Epidermal melanocyte (primary cell): ENCODE measurements at regions not wholly inside any gene's neighbourhood (a gene's known extent, or its start where the extent isn't known, plus 50 kb on each side); places are given as distances from the start of the nearest gene placed in this dataset.

Source experiments
- DNase-seq: peaks from one replicate; pipeline ENCODE4 v3.0.0; 2011; ENCODE audit warnings: low spot score; ENCODE audit not compliant: insufficient read length

DNA sequence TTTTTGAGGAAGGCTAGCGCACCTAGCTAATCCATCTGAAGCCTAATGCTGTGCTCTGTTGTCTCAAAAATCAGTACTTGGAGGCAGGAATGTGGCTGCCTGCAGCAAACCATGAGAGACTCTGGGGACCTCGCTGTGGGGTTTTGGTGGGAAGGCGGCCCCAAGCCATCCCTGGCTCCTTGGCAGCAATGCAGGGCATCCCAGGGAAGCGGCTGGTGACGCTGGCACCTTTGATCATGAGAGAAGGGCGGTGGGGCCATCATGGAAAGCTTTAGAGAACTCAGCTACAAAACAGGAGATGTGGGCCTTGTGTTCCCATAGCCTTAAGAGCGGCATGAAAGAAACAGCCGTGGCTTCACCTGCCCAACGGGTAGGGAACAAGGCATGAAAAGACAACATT lies 101.1 kb upstream of the SFSWAP start:
- no peak for DNase-seq

DNA sequence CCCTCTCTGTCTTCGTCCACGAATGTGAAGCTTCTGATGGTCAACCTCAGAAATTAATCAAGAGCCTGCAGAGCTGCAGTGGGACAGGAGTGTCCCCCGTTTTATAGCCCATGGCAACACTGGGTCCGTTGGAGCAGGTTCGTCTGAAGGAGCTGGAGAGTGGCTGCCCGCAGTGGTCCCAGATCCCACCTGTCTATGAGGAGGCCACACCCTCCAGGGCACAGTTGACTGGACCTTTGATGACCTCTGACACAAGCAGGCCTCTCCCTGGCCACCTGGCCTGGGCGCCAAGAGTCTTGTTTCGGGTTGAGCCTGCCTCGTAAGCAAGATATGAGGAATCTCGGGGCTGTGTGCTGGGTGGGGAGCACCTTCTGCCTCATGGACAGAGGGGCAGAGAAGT lies 100.7 kb upstream of the SFSWAP start:
- no peak for DNase-seq

DNA sequence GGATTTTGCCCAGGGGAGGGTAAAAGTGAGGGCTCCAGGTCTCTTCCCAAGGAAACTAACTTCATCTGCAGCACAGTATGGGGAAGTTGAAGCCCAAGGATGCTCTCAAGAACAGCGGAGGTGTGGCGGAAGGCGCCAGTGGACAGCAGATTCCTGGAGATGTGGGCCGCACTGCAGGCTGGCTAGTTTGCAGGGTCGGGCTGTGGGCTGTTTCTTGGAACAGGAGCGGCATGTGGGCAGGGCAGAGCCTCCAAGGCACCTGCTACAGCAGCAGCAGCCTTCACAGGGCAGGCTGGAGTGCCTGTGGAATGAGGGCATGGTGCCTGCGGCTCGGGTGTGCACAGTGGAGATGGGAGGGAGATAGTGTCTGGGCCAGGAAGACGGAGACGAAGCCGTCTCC lies 100.0 kb upstream of the SFSWAP start:
- DNase-seq: no peak

DNA sequence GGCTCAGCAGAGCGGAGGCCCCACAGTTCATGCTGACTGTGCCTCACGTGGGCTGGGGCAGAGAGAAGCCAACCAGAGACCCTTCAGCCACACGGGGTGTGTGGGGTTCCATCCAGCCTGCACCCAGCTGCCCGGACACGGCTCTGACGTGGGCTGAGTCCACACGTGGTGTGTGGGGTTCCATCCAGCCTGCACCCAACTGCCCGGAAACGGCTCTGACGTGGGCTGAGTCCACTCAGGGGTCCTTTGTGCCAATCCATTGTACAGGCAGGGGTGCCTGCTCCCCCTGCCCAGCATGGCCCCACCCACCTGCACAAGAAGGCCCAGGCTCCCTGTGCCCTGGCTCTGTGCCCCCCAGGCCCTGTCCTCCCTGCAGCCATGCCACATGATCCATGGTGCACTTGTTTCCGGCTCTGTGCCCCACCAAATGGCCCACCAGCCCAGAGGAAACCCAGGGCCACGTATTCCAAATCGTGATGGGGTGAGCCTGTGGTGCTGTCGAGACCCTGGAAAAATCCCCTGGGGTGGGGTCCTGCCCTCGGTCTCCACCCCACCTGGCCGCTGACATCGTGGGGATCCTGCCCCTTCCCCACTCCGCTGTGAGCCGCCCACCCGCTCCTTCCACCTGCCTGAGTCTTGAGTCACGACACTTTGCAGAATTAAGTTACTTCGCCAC lies 99.3 kb upstream of the SFSWAP start:
- DNase-seq: no peak

DNA sequence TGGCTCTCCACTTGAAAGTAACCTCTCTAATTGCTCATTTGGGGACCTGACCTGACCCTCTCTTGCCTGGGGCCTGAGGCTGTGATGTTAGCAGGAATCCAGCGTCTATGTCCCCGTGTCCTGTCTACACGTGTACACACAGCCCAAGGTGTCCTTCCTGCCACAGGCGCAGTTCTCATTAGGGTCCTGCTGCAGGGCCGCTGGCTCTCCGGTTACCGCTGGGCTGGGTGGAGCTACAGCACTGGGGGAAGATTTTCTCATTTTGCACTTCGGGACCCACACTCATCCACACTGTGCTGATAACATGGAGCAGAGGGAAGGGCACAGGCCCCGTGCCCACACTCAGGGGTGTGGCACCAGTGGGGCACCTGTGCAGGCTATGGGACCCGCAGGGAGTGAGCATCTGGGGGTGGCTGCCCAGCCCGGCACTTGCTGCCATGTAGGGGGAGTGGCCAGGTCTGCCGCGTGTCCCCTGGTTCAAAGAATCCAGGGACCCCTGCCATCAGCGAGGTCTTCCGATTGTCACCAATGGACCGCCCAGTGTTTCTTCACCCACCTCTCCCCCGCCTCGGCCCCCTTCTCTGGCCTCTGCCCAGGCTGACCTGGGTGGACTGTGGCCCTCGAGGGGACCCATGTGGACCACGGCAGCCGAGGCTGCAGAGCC lies 98.7 kb upstream of the SFSWAP start:
- DNase-seq: no peak

- DNase-seq: no peak
Measured at GRCh38 chr12:131613186-131613585, 97.7 kb upstream of the SFSWAP start.

- DNase-seq: no peak
Measured at GRCh38 chr12:131613678-131614077, 97.2 kb upstream of the SFSWAP start.

DNA sequence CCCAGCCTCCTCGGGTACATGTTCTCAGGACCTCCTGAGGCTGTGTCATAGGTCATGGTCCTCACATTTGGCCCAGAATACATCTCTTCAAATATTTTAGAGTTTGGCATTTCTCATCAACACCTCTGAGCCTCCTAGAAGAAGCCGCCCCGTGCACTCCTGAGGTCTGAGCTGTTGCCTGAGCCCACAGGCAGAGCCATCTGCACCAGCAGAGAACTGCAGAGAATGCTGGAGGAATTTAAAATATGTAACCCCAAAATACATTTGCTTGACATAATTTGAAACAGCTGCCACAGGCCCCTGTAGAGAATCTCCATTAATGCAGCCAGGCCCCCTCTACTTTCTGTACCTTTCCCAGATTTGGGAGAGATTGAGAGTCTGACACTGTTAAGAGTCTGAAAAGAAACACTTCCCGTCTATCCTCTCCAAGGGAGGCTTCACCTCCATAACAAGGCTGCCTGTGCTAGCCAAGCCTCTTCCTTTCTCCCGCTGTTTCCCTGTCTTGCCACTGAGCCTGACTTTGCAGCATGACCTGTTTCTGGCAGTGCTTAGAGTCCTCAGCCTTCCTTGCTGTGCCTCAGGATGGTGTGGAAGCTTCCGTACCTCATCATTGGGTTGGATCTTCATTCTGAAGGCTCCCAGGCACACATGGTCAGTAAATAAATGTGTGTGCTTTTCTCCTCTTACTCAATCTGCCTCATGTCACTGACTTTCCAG lies 95.4 kb upstream of the SFSWAP start:
- DNase-seq: no peak

DNA sequence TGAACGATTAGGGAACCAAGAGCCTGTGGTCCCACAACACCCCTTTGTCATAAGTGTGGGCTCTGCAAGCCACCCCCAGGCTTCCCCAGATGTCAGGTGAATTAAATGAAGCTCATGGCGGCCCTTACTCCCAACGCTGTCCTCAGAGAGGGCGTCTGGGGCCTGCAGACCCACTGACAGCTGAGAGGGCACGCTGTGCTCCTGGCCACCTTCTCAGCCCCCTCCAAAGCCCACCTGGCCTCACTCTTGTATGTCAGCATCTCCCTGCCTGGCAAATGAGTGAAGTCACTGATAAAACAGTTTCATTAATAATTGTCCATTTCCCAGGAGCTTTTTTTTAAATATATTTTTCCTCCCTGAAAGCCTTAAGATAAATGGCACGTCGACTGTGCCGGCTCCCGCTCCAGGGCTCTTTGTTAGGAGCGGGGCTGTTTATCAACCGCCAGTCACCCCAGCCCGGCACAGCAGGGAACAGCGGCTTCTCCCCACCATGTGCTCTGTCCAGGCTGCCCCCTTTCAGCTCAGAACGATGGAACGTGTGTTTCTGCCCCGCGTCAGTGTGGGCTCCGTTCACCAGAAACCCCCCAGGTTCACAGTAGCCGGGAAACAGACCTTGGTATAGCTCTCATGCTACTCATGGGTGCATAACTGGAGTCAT lies 94.7 kb upstream of the SFSWAP start:
- no peak for DNase-seq

- no peak for DNase-seq
Measured at GRCh38 chr12:131616738-131617137, 94.2 kb upstream of the SFSWAP start.

DNA sequence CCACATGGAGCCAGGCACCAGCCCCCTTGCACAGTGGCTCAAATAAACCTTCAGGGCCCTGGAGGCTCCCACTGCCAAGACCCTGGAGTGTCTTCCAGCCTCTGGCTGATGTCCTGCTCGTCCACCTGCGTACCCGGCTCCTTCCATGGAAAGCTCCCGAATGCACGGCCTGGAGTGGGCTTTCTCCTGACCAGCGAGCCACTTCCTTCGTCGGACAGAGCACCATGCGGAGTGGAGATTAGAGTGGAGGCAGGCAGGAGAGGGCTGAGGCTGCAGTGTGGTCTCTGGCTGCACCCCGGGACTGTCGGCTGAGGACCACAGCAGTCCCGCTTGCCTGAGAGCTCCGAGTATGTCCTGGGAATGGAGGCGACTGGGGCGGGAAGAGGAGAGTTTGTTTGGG lies 93.7 kb upstream of the SFSWAP start:
- DNase-seq: no peak

- no peak for DNase-seq
Measured at GRCh38 chr12:131617596-131618302, 93.1 kb upstream of the SFSWAP start.

DNA sequence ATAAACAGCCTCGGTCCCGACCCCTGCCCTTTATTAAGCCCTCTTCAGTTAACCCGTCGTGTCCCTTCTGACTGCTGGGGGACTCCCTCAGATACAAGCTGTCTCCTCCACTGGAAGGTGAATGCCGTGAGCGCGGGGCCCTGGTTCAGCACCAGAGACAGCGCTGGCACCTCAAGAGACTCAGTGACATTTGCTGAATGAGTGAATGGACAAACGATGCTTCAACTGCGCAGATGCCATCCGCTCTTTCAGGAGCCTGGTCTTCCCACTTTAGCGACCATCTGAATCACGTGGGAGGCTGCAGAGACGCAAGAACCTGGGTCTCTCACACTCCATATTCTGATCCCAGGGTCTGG lies 92.6 kb upstream of the SFSWAP start:
- DNase-seq: no peak

GRCh38 chr12:131618701-131619100 lies 92.2 kb upstream of the SFSWAP start:
- no peak for DNase-seq

DNA sequence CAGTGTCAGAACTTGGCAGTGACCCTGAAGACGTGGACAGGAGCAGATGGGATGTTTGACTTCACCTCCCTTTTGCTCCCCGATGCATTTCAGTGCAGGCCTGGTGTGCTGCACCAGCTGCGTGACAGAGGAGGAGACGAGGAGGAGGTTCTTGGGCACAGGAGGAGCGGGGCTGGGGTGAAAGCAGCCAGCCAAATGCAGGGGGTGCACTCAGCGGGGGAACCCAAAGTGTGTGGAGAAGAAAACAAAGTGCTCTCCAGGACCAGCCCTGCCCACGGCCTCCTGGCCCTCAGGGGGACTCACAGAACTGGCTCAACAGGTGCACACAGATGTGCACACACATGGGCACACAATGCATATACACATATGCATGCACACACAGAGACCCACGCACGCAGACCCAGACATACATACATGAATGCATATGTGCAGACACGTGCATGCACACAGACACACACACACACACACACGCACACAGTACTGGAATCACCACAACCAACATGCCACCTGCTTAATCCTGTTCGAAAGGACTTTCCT lies 91.7 kb upstream of the SFSWAP start:
- no peak for DNase-seq

DNA sequence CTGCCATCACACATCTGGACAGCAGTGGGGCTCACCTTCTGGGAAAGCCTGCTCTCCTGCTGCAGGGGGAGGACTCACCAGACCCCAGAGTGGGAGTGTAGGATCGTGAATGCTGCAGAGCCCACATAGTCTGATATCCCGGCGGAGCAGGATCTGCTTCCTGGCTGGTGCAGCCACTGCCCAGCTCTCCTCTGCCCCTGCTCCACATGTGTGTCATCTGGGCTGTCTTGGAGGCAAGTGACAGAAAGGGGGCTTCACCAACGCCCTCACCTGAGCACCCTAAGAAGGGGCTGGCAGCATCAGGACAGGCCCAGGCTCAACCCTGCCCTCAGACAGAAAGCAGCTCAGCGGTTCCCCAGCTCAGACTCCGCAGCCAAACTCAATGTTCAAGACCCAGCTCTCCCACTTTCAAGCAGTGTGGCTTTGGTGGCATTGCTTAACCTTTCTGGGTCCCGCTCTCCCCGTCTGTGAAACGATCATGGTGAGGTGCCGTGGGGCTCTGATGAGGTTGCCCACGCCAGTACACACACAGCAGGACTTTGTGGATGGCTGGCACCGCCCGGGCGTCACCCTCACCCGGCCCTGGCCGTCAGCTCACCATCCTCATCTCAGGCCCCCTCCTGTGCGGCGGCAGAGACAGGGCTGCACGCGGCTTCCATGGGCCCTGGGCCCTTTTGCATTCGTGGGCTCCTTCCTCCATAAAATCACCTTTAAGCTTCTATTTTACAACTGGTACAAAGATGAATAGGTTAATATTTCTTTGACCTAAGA lies 91.0 kb upstream of the SFSWAP start:
- no peak for DNase-seq

DNA sequence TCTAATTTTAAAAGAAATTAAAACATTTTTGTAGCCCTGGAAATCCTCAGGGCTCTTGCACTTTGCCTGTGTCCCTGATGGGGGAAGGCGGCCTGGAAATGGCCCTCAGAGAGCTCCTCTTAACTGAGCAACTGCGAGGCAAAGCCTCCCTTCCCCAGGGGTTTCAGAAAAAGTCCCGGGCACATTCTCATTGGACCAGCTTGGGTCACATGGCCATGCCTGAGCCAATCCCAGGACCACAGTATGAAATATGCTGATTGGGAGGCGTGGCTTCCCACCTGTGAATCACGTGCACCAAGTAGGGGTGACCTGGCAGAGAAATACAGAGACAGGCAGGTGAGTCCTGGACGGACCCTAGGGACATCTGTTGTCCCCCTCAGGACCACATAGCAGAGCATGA lies 90.4 kb upstream of the SFSWAP start:
- no peak for DNase-seq

GRCh38 chr12:131620946-131621681 lies 89.8 kb upstream of the SFSWAP start:
- DNase-seq: no peak

GRCh38 chr12:131621701-131622421 lies 89.0 kb upstream of the SFSWAP start:
- no peak for DNase-seq
